GM21737 (cell line): ENCODE measurements at regions not wholly inside any gene's neighbourhood (a gene's known extent, or its start where the extent isn't known, plus 50 kb on each side); places are given as distances from the start of the nearest gene placed in this dataset.
"Not testable (repeated sequence)": the region's sequence is repeated elsewhere in the genome, so short reads cannot be mapped to it uniquely, and the experiment has no call there.

ENCODE experiments used
- ATAC-seq: cut with Tn5 transposase; IDR thresholded peaks from one replicate; pipeline ENCODE4 v1.9.1; 2021; ENCODE audit warnings: mild to moderate bottlenecking, moderate library complexity; ENCODE audit not compliant: unreplicated experiment

GRCh38 chr17:33560165-33560564 lies 267.1 kb upstream of the ASIC2 start:
- no peak for ATAC-seq

GRCh38 chr17:33560871-33561270 lies 267.8 kb upstream of the ASIC2 start:
- ATAC-seq = no peak

- ATAC-seq = no peak
These were observed 268.7 kb upstream of the ASIC2 start for GRCh38 chr17:33561569-33562334.

GRCh38 chr17:33562792-33563191 lies 269.7 kb upstream of the ASIC2 start:
- no peak for ATAC-seq

GRCh38 chr17:33564146-33564545 lies 271.1 kb upstream of the ASIC2 start:
- no peak for ATAC-seq

- ATAC-seq = no peak
These were observed 274.1 kb upstream of the ASIC2 start for GRCh38 chr17:33567223-33567622.

- no peak for ATAC-seq
These were observed 279.5 kb upstream of the ASIC2 start for GRCh38 chr17:33572615-33573014.

- ATAC-seq = no peak
These were observed 281.9 kb upstream of the ASIC2 start for GRCh38 chr17:33574942-33575445.

- ATAC-seq = not testable (repeated sequence)
These were observed 286.6 kb upstream of the ASIC2 start for GRCh38 chr17:33579740-33580139.

- ATAC-seq = no peak
These were observed 287.1 kb upstream of the ASIC2 start for GRCh38 chr17:33580215-33580614.

- ATAC-seq = no peak
These were observed 289.6 kb upstream of the ASIC2 start for GRCh38 chr17:33582661-33583060.

- ATAC-seq = no peak
These were observed 290.7 kb upstream of the ASIC2 start for GRCh38 chr17:33583518-33584417.

- ATAC-seq = no peak
These were observed 300.9 kb upstream of the ASIC2 start for GRCh38 chr17:33593991-33594390.

- ATAC-seq = no peak
These were observed 302.7 kb upstream of the ASIC2 start for GRCh38 chr17:33595828-33596227.

- ATAC-seq = no peak
These were observed 303.8 kb upstream of the ASIC2 start for GRCh38 chr17:33596899-33597298.

GRCh38 chr17:33598797-33599196 lies 305.7 kb upstream of the ASIC2 start:
- ATAC-seq = no peak

- no peak for ATAC-seq
These were observed 309.9 kb upstream of the ASIC2 start for GRCh38 chr17:33602981-33603380.

- ATAC-seq = no peak
These were observed 310.7 kb upstream of the ASIC2 start for GRCh38 chr17:33603789-33604188.

GRCh38 chr17:33611532-33611931 lies 318.4 kb upstream of the ASIC2 start:
- ATAC-seq = no peak

GRCh38 chr17:33615861-33616260 lies 322.8 kb upstream of the ASIC2 start:
- ATAC-seq = no peak

GRCh38 chr17:33623841-33624240 lies 330.7 kb upstream of the ASIC2 start:
- ATAC-seq = no peak
